ENCODE measurements at regions not wholly inside any gene's neighbourhood (a gene's known extent, or its start where the extent isn't known, plus 50 kb on each side); places are given as distances from the start of the nearest gene placed in this dataset.

GRCh38 chr3:23686519-23686918 is 119.2 kb upstream of the UBE2E1 start:
- Histone ChIP-seq H3K4me3 (ENCODE audit: low read length) (no peak overlapping the region), H4K20me1 (ENCODE audit: insufficient read depth) (no peaks in the 10 kb centered on the region), H3K36me3 (ENCODE audit: insufficient read depth, low read length) (no peaks in the 10 kb centered on the region), H3K27me3 (ENCODE audit: insufficient read depth, low read depth, low read length) (no peaks in the 10 kb centered on the region), H3K9ac (ENCODE audit: low read length) (no peak overlapping the region), H3K4me2 (ENCODE audit: low read length) (no peak overlapping the region), H3K9me2 (ENCODE audit: insufficient read depth, low read length) (no peaks in the 10 kb centered on the region), H3K27ac (ENCODE audit: low read length) (no peak overlapping the region), H2AFZ (ENCODE audit: low read depth, low read length) (no peak overlapping the region), H3F3A (ENCODE audit: insufficient read depth, low read length, poor library complexity, severe bottlenecking) (no peaks in the 10 kb centered on the region), H3K9me3 (ENCODE audit: low read length) (no peaks in the 10 kb centered on the region), H3K79me2 (replicated peaks; ENCODE audit: insufficient read depth, low read length) (no peaks in the 10 kb centered on the region)
- no peak for TF ChIP-seq POLR2AphosphoS5 (IDR thresholded peaks at IDR 0.05)
- TF ChIP-seq EP300 (conservative IDR thresholded peaks at IDR 0.05; ENCODE audit: poor library complexity, severe bottlenecking), result no peak
- TF ChIP-seq SMC3 (conservative IDR thresholded peaks at IDR 0.05; ENCODE audit: poor library complexity), result no peak
- TF ChIP-seq CTCF (IDR thresholded peaks at IDR 0.05; ENCODE audit: poor library complexity, severe bottlenecking), result no peak
- no peak for TF ChIP-seq TAF1 (IDR thresholded peaks at IDR 0.05; ENCODE audit: low read depth)
- TF ChIP-seq, protein P1, sequence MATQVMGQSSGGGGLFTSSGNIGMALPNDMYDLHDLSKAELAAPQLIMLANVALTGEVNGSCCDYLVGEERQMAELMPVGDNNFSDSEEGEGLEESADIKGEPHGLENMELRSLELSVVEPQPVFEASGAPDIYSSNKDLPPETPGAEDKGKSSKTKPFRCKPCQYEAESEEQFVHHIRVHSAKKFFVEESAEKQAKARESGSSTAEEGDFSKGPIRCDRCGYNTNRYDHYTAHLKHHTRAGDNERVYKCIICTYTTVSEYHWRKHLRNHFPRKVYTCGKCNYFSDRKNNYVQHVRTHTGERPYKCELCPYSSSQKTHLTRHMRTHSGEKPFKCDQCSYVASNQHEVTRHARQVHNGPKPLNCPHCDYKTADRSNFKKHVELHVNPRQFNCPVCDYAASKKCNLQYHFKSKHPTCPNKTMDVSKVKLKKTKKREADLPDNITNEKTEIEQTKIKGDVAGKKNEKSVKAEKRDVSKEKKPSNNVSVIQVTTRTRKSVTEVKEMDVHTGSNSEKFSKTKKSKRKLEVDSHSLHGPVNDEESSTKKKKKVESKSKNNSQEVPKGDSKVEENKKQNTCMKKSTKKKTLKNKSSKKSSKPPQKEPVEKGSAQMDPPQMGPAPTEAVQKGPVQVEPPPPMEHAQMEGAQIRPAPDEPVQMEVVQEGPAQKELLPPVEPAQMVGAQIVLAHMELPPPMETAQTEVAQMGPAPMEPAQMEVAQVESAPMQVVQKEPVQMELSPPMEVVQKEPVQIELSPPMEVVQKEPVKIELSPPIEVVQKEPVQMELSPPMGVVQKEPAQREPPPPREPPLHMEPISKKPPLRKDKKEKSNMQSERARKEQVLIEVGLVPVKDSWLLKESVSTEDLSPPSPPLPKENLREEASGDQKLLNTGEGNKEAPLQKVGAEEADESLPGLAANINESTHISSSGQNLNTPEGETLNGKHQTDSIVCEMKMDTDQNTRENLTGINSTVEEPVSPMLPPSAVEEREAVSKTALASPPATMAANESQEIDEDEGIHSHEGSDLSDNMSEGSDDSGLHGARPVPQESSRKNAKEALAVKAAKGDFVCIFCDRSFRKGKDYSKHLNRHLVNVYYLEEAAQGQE (IDR thresholded peaks at IDR 0.05; ENCODE audit: borderline replicate concordance), result no peak
- TF ChIP-seq EZH2 (IDR thresholded peaks at IDR 0.05; ENCODE audit: borderline replicate concordance, insufficient read depth, low read length, poor library complexity, severe bottlenecking), result no peak
- TF ChIP-seq RAD21 (conservative IDR thresholded peaks at IDR 0.05), result no peak
- no peak for TF ChIP-seq MXI1 (conservative IDR thresholded peaks at IDR 0.05; ENCODE audit: poor library complexity, severe bottlenecking)

- Histone ChIP-seq H3K9me2 (ENCODE audit: insufficient read depth, low read length) (no peaks in the 10 kb centered on the region), H3K36me3 (ENCODE audit: insufficient read depth, low read length) (no peaks in the 10 kb centered on the region), H3K4me3 (ENCODE audit: low read length) (no peak overlapping the region), H3K4me2 (ENCODE audit: low read length) (no peak overlapping the region), H2AFZ (ENCODE audit: low read depth, low read length) (no peak overlapping the region), H3K79me2 (replicated peaks; ENCODE audit: insufficient read depth, low read length) (no peaks in the 10 kb centered on the region), H3K27me3 (ENCODE audit: insufficient read depth, low read depth, low read length) (no peaks in the 10 kb centered on the region), H4K20me1 (ENCODE audit: insufficient read depth) (no peaks in the 10 kb centered on the region), H3K9me3 (ENCODE audit: low read length) (no peaks in the 10 kb centered on the region), H3K9ac (ENCODE audit: low read length) (no peak overlapping the region), H3F3A (ENCODE audit: insufficient read depth, low read length, poor library complexity, severe bottlenecking) (no peaks in the 10 kb centered on the region), H3K27ac (ENCODE audit: low read length) (no peak overlapping the region)
- no peak for TF ChIP-seq MXI1 (conservative IDR thresholded peaks at IDR 0.05; ENCODE audit: poor library complexity, severe bottlenecking)
- TF ChIP-seq POLR2AphosphoS5 (IDR thresholded peaks at IDR 0.05), result no peak
- TF ChIP-seq TAF1 (IDR thresholded peaks at IDR 0.05; ENCODE audit: low read depth), result no peak
- no peak for TF ChIP-seq EP300 (conservative IDR thresholded peaks at IDR 0.05; ENCODE audit: poor library complexity, severe bottlenecking)
- TF ChIP-seq CTCF (IDR thresholded peaks at IDR 0.05; ENCODE audit: poor library complexity, severe bottlenecking), result no peak
- TF ChIP-seq SMC3 (conservative IDR thresholded peaks at IDR 0.05; ENCODE audit: poor library complexity), result no peak
- no peak for TF ChIP-seq EZH2 (IDR thresholded peaks at IDR 0.05; ENCODE audit: borderline replicate concordance, insufficient read depth, low read length, poor library complexity, severe bottlenecking)
- TF ChIP-seq, protein P1 (IDR thresholded peaks at IDR 0.05; ENCODE audit: borderline replicate concordance), result no peak
- TF ChIP-seq RAD21 (conservative IDR thresholded peaks at IDR 0.05), result no peak
These were observed 114.3 kb upstream of the UBE2E1 start for GRCh38 chr3:23691357-23691895.

Data from neural cell (in vitro differentiated cells).